ENCODE measurements at regions not wholly inside any gene's neighbourhood (a gene's known extent, or its start where the extent isn't known, plus 50 kb on each side); places are given as distances from the start of the nearest gene placed in this dataset.
"Not testable (repeated sequence)": the region's sequence is repeated elsewhere in the genome, so short reads cannot be mapped to it uniquely, and the experiment has no call there.

- H3K27me3 Mint-ChIP-seq (ENCODE audit: low read depth) = no peaks in the 10 kb centered on the region
- no peak overlapping the region for H3K27ac Mint-ChIP-seq
- no peaks in the 10 kb centered on the region for H3K36me3 Mint-ChIP-seq (ENCODE audit: low read depth)
- no peak for TF ChIP-seq CTCF (IDR thresholded peaks at IDR 0.05; ENCODE audit: unreplicated experiment in 3 of 3)
- no peaks in the 10 kb centered on the region for H3K4me1 Mint-ChIP-seq
- H3K9me3 Mint-ChIP-seq = peaks cover 6% of the 10 kb centered on the region
- no peak overlapping the region for H3K4me3 Mint-ChIP-seq
Measured at GRCh38 chr12:90690120-90690519, 264.9 kb downstream of the CCER1 start.

GRCh38 chr12:90687682-90688081, 267.3 kb downstream of the CCER1 start:
- not testable (repeated sequence) for H3K27me3 Mint-ChIP-seq (ENCODE audit: low read depth); H3K4me3 Mint-ChIP-seq; H3K27ac Mint-ChIP-seq; H3K36me3 Mint-ChIP-seq (ENCODE audit: low read depth); H3K4me1 Mint-ChIP-seq; H3K9me3 Mint-ChIP-seq

- Mint-ChIP-seq H3K36me3 (ENCODE audit: low read depth) (no peaks in the 10 kb centered on the region), H3K4me1 (no peaks in the 10 kb centered on the region), H3K27me3 (ENCODE audit: low read depth) (no peaks in the 10 kb centered on the region), H3K9me3 (peaks cover 7% of the 10 kb centered on the region), H3K27ac (no peak overlapping the region), H3K4me3 (no peak overlapping the region)
- TF ChIP-seq CTCF (IDR thresholded peaks at IDR 0.05; ENCODE audit: unreplicated experiment in 3 of 3) = no peak
Measured at GRCh38 chr12:90683871-90684270, 271.1 kb downstream of the CCER1 start.

- H3K27ac Mint-ChIP-seq = no peak overlapping the region
- H3K9me3 Mint-ChIP-seq = peaks cover 7% of the 10 kb centered on the region
- H3K27me3 Mint-ChIP-seq (ENCODE audit: low read depth) = no peaks in the 10 kb centered on the region
- no peak for TF ChIP-seq CTCF (IDR thresholded peaks at IDR 0.05; ENCODE audit: unreplicated experiment in 3 of 3)
- H3K36me3 Mint-ChIP-seq (ENCODE audit: low read depth) = no peaks in the 10 kb centered on the region
- H3K4me1 Mint-ChIP-seq = no peaks in the 10 kb centered on the region
- no peak overlapping the region for H3K4me3 Mint-ChIP-seq
Measured at GRCh38 chr12:90682398-90682797, 272.6 kb downstream of the CCER1 start.

GRCh38 chr12:90679674-90680073, 275.3 kb downstream of the CCER1 start:
- H3K27ac Mint-ChIP-seq = no peak overlapping the region
- TF ChIP-seq CTCF (IDR thresholded peaks at IDR 0.05; ENCODE audit: unreplicated experiment in 3 of 3) = no peak
- no peaks in the 10 kb centered on the region for H3K9me3 Mint-ChIP-seq
- H3K4me1 Mint-ChIP-seq = no peaks in the 10 kb centered on the region
- H3K4me3 Mint-ChIP-seq = no peak overlapping the region
- H3K36me3 Mint-ChIP-seq (ENCODE audit: low read depth) = no peaks in the 10 kb centered on the region
- H3K27me3 Mint-ChIP-seq (ENCODE audit: low read depth) = no peaks in the 10 kb centered on the region

GRCh38 chr12:90677552-90677951, 277.4 kb downstream of the CCER1 start:
- Mint-ChIP-seq H3K4me1 (no peaks in the 10 kb centered on the region), H3K27me3 (ENCODE audit: low read depth) (no peaks in the 10 kb centered on the region), H3K27ac (no peak overlapping the region), H3K36me3 (ENCODE audit: low read depth) (no peaks in the 10 kb centered on the region), H3K4me3 (no peak overlapping the region), H3K9me3 (no peaks in the 10 kb centered on the region)
- TF ChIP-seq CTCF (IDR thresholded peaks at IDR 0.05; ENCODE audit: unreplicated experiment in 3 of 3) = no peak

- no peak overlapping the region for H3K27ac Mint-ChIP-seq
- no peaks in the 10 kb centered on the region for H3K36me3 Mint-ChIP-seq (ENCODE audit: low read depth)
- H3K9me3 Mint-ChIP-seq = no peaks in the 10 kb centered on the region
- H3K4me3 Mint-ChIP-seq = no peak overlapping the region
- H3K27me3 Mint-ChIP-seq (ENCODE audit: low read depth) = no peaks in the 10 kb centered on the region
- H3K4me1 Mint-ChIP-seq = no peaks in the 10 kb centered on the region
- TF ChIP-seq CTCF (IDR thresholded peaks at IDR 0.05; ENCODE audit: unreplicated experiment in 3 of 3) = no peak
Measured at GRCh38 chr12:90677055-90677454, 277.9 kb downstream of the CCER1 start.

Data from nephron (organoid).